Neural cell (in vitro differentiated cells): ENCODE measurements at regions not wholly inside any gene's neighbourhood (a gene's known extent, or its start where the extent isn't known, plus 50 kb on each side); places are given as distances from the start of the nearest gene placed in this dataset.

ENCODE experiments used
- H2AFZ ChIP-seq: fragments of 200-600, 300-800 bp; sonication (generic), shearing (Covaris generic); 2 replicates; pipeline ENCODE4 v1.6.0; 2014; ENCODE audit warnings: low read depth, mild to moderate bottlenecking, antibody characterized with exemption, low read length, moderate library complexity
- H3F3A ChIP-seq: fragments of 200-600 bp; shearing (Covaris generic); 2 replicates; pipeline ENCODE4 v1.6.1; 2016; ENCODE audit warnings: mild to moderate bottlenecking, moderate library complexity, mixed read lengths, antibody characterized with exemption, low read length; ENCODE audit not compliant: insufficient read depth, poor library complexity, severe bottlenecking
- H3K27ac ChIP-seq: fragments of 200-600, 300-800 bp; sonication (generic), shearing (Covaris generic); 2 replicates; pipeline ENCODE4 v1.5.1; 2014; ENCODE audit warnings: mild to moderate bottlenecking, low read length, moderate library complexity
- H3K27me3 ChIP-seq: fragments of 300-800, 200-600 bp; sonication (generic), shearing (Covaris generic); 2 replicates; pipeline ENCODE4 v1.6.0; 2014; ENCODE audit warnings: mild to moderate bottlenecking, low read depth, low read length, moderate library complexity; ENCODE audit not compliant: insufficient read depth
- H3K36me3 ChIP-seq: fragments of 300-800, 200-600 bp; sonication (generic), shearing (Covaris generic); 2 replicates; pipeline ENCODE4 v1.5.1; 2014; ENCODE audit warnings: mild to moderate bottlenecking, antibody characterized with exemption, low read length, moderate library complexity; ENCODE audit not compliant: insufficient read depth
- H3K4me2 ChIP-seq: fragments of 300-800, 200-600 bp; sonication (generic), shearing (Covaris generic); 2 replicates; pipeline ENCODE4 v1.6.0; 2014; ENCODE audit warnings: mild to moderate bottlenecking, low read length
- H3K4me3 ChIP-seq: fragments of 300-800, 200-600 bp; sonication (generic), shearing (Covaris generic); 2 replicates; pipeline ENCODE4 v1.5.1; 2014; ENCODE audit warnings: mild to moderate bottlenecking, low read length, moderate library complexity
- H3K79me2 ChIP-seq: fragments of 200-600 bp; shearing (Covaris generic); replicated peaks from 2 replicates; pipeline ENCODE4 v1.6.0; 2014; ENCODE audit warnings: mild to moderate bottlenecking, low read length, moderate library complexity; ENCODE audit not compliant: insufficient read depth
- H3K9ac ChIP-seq: fragments of 300-800, 200-600 bp; sonication (generic), shearing (Covaris generic); 2 replicates; pipeline ENCODE4 v1.6.1; 2016; ENCODE audit warnings: mild to moderate bottlenecking, low read length, mixed read lengths
- H3K9me2 ChIP-seq: fragments of 200-600 bp; shearing (Covaris generic); 2 replicates; pipeline ENCODE4 v1.6.1; 2016; ENCODE audit warnings: mild to moderate bottlenecking, low read length, mixed read lengths; ENCODE audit not compliant: insufficient read depth
- H3K9me3 ChIP-seq: fragments of 200-600, 300-800 bp; sonication (generic), shearing (Covaris generic); 2 replicates; pipeline ENCODE4 v1.6.1; 2016; ENCODE audit warnings: mild to moderate bottlenecking, mixed run types, low read length, moderate library complexity, mixed read lengths
- H4K20me1 ChIP-seq: fragments of 200-600 bp; shearing (Covaris generic); 2 replicates; pipeline ENCODE4 v1.6.1; 2016; ENCODE audit warnings: mild to moderate bottlenecking, mixed run types; ENCODE audit not compliant: insufficient read depth
- CTCF ChIP-seq: fragments of 450-650 bp; IDR thresholded peaks from 2 replicates; pipeline ENCODE4 v1.5.1; 2014; ENCODE audit warnings: antibody characterized with exemption, mild to moderate bottlenecking, moderate library complexity; ENCODE audit not compliant: poor library complexity, severe bottlenecking
- EP300 ChIP-seq: fragments of 450-650 bp; conservative IDR thresholded peaks from 2 replicates; pipeline ENCODE4 v1.6.1; 2014; ENCODE audit warnings: antibody characterized with exemption, mild to moderate bottlenecking, moderate library complexity; ENCODE audit not compliant: poor library complexity, severe bottlenecking
- EZH2 ChIP-seq: fragments of 200-600, 300-800 bp; shearing (Covaris generic), sonication (generic); IDR thresholded peaks from 2 replicates; pipeline ENCODE4 v1.6.1; 2014; ENCODE audit warnings: antibody characterized with exemption, low read length, borderline replicate concordance, mild to moderate bottlenecking; ENCODE audit not compliant: insufficient read depth, poor library complexity, severe bottlenecking
- MXI1 ChIP-seq: fragments of 450-650 bp; conservative IDR thresholded peaks from 2 replicates; pipeline ENCODE4 v1.6.1; 2014; ENCODE audit warnings: antibody characterized with exemption, mild to moderate bottlenecking; ENCODE audit not compliant: poor library complexity, severe bottlenecking
- POLR2AphosphoS5 ChIP-seq: IDR thresholded peaks from 2 replicates; pipeline ENCODE4 v1.6.1; 2012
- RAD21 ChIP-seq: fragments of 450-650 bp; conservative IDR thresholded peaks from 2 replicates; pipeline ENCODE4 v1.6.1; 2014; ENCODE audit warnings: antibody characterized with exemption, mild to moderate bottlenecking, moderate library complexity
- REST ChIP-seq: IDR thresholded peaks from 2 replicates; pipeline ENCODE4 v1.6.1; 2012; ENCODE audit warnings: borderline replicate concordance
- SMC3 ChIP-seq: fragments of 450-650 bp; conservative IDR thresholded peaks from 2 replicates; pipeline ENCODE4 v1.6.1; 2014; ENCODE audit warnings: antibody characterized with exemption, mild to moderate bottlenecking, moderate library complexity; ENCODE audit not compliant: poor library complexity
- TAF1 ChIP-seq: IDR thresholded peaks from 2 replicates; pipeline ENCODE4 v1.6.1; 2012; ENCODE audit warnings: low read depth

- no peaks in the 10 kb centered on the region for H3K9me3 ChIP-seq
- H3K9ac ChIP-seq, result no peak overlapping the region
- H3K27ac ChIP-seq, result no peak overlapping the region
- H3K4me3 ChIP-seq, result no peak overlapping the region
- no peaks in the 10 kb centered on the region for H3F3A ChIP-seq
- no peak for TF ChIP-seq EZH2
- no peak for TF ChIP-seq POLR2AphosphoS5
- no peak for TF ChIP-seq SMC3
- TF ChIP-seq RAD21, result no peak
- TF ChIP-seq EP300, result no peak
- no peak for TF ChIP-seq MXI1
- TF ChIP-seq REST, result no peak
- TF ChIP-seq CTCF, result no peak
- TF ChIP-seq TAF1, result no peak
- H3K36me3 ChIP-seq, result no peaks in the 10 kb centered on the region
- no peaks in the 10 kb centered on the region for H3K27me3 ChIP-seq
- no peak overlapping the region for H2AFZ ChIP-seq
- no peaks in the 10 kb centered on the region for H3K79me2 ChIP-seq
- H3K9me2 ChIP-seq, result no peaks in the 10 kb centered on the region
- no peaks in the 10 kb centered on the region for H4K20me1 ChIP-seq
- no peak overlapping the region for H3K4me2 ChIP-seq
Measured at GRCh38 chr2:53536583-53537361, 230.8 kb upstream of the CHAC2 start.

GRCh38 chr2:53535234-53535840 is 232.3 kb upstream of the CHAC2 start:
- H3K4me2 ChIP-seq, result no peak overlapping the region
- H3K79me2 ChIP-seq, result no peaks in the 10 kb centered on the region
- no peak for TF ChIP-seq EZH2
- TF ChIP-seq CTCF, result no peak
- TF ChIP-seq POLR2AphosphoS5, result peak; percentile 33
- peak; percentile 23 for TF ChIP-seq EP300
- H3K27ac ChIP-seq, result no peak overlapping the region
- H3F3A ChIP-seq, result no peaks in the 10 kb centered on the region
- no peak overlapping the region for H3K4me3 ChIP-seq
- no peaks in the 10 kb centered on the region for H3K9me2 ChIP-seq
- no peaks in the 10 kb centered on the region for H3K27me3 ChIP-seq
- no peaks in the 10 kb centered on the region for H4K20me1 ChIP-seq
- H3K9ac ChIP-seq, result no peak overlapping the region
- no peaks in the 10 kb centered on the region for H3K36me3 ChIP-seq
- no peak overlapping the region for H2AFZ ChIP-seq
- no peaks in the 10 kb centered on the region for H3K9me3 ChIP-seq
